Ishikawa (cell line): ENCODE measurements at regions not wholly inside any gene's neighbourhood (a gene's known extent, or its start where the extent isn't known, plus 50 kb on each side); places are given as distances from the start of the nearest gene placed in this dataset.

ENCODE experiments used
- CEBPB ChIP-seq: IDR thresholded peaks from 2 replicates; pipeline ENCODE4 v1.6.1; 2012
- CREB1 ChIP-seq: IDR thresholded peaks from 2 replicates; pipeline ENCODE4 v1.6.1; 2012; ENCODE audit warnings: low read depth
- EGR1 ChIP-seq: IDR thresholded peaks from 2 replicates; pipeline ENCODE4 v1.6.1; 2012
- EP300 ChIP-seq: IDR thresholded peaks from 2 replicates; pipeline ENCODE4 v1.6.1; 2012; ENCODE audit warnings: borderline replicate concordance
- FOXM1 ChIP-seq: IDR thresholded peaks from 2 replicates; pipeline ENCODE4 v1.6.1; 2012; ENCODE audit warnings: low read depth, borderline replicate concordance
- MAX ChIP-seq: IDR thresholded peaks from 2 replicates; pipeline ENCODE4 v1.6.1; 2012
- NFIC ChIP-seq: IDR thresholded peaks from 2 replicates; pipeline ENCODE4 v1.6.1; 2012
- RAD21 ChIP-seq: IDR thresholded peaks from 2 replicates; pipeline ENCODE4 v1.6.1; 2012; ENCODE audit warnings: low read depth
- REST ChIP-seq: IDR thresholded peaks from 2 replicates; pipeline ENCODE4 v1.6.1; 2012; ENCODE audit warnings: low read depth, mild to moderate bottlenecking
- TAF1 ChIP-seq: IDR thresholded peaks from 2 replicates; pipeline ENCODE4 v1.6.1; 2012; ENCODE audit warnings: low read depth, mild to moderate bottlenecking
- TCF12 ChIP-seq: IDR thresholded peaks from 2 replicates; pipeline ENCODE4 v1.6.1; 2012; ENCODE audit warnings: low read depth
- TEAD4 ChIP-seq: IDR thresholded peaks from 2 replicates; pipeline ENCODE4 v1.6.1; 2012
- USF1 ChIP-seq: IDR thresholded peaks from 2 replicates; pipeline ENCODE4 v1.6.1; 2012
- YY1 ChIP-seq: IDR thresholded peaks from 2 replicates; pipeline ENCODE4 v1.6.1; 2012; ENCODE audit warnings: low read depth
- ZBTB7A ChIP-seq: IDR thresholded peaks from 2 replicates; pipeline ENCODE4 v1.6.1; 2012; ENCODE audit warnings: low read depth

GRCh38 chr4:174045381-174045780 lies 238.1 kb downstream of the FBXO8 start:
- TF ChIP-seq ZBTB7A (no peak), YY1 (no peak), NFIC (no peak), FOXM1 (no peak)

- TF ChIP-seq MAX (no peak), USF1 (no peak), EGR1 (no peak), FOXM1 (no peak), CEBPB (no peak), EP300 (no peak), REST (no peak)
Observed at GRCh38 chr4:174041555-174042105, 241.8 kb downstream of the FBXO8 start.

GRCh38 chr4:174040287-174040686 lies 243.2 kb downstream of the FBXO8 start:
- TF ChIP-seq TEAD4 (no peak), YY1 (no peak), RAD21 (no peak), TCF12 (no peak), CEBPB (no peak), MAX (no peak), REST (no peak)

- TF ChIP-seq EP300 (no peak), TCF12 (no peak), RAD21 (no peak), USF1 (no peak), MAX (no peak), NFIC (no peak), TAF1 (no peak), EGR1 (no peak), YY1 (no peak), CREB1 (no peak), ZBTB7A (no peak), TEAD4 (no peak), FOXM1 (no peak), CEBPB (no peak), REST (no peak)
Observed at GRCh38 chr4:174038481-174038880, 245.0 kb downstream of the FBXO8 start.

GRCh38 chr4:174037631-174038030 lies 245.8 kb downstream of the FBXO8 start:
- TF ChIP-seq YY1 (no peak), USF1 (no peak), EP300 (no peak), TCF12 (no peak), TAF1 (no peak), CREB1 (no peak), FOXM1 (no peak), MAX (no peak), ZBTB7A (no peak), REST (no peak), TEAD4 (no peak), CEBPB (no peak), RAD21 (no peak)
